Hindlimb muscle (tissue), 1 donor: ENCODE measurements at regions not wholly inside any gene's neighbourhood (a gene's known extent, or its start where the extent isn't known, plus 50 kb on each side); places are given as distances from the start of the nearest gene placed in this dataset.

ENCODE experiments used
- DNase-seq: peaks from one replicate; pipeline ENCODE4 v3.0.0-alpha.2; 2013

GRCh38 chr10:126787201-126787600 lies 116.7 kb upstream of the C10orf90 start:
- no peak for DNase-seq

- no peak for DNase-seq
Measured at GRCh38 chr10:126795318-126795717, 109.9 kb upstream of the DOCK1 start.

GRCh38 chr10:126798649-126799048 lies 106.6 kb upstream of the DOCK1 start:
- no peak for DNase-seq

GRCh38 chr10:126803394-126803793 lies 101.8 kb upstream of the DOCK1 start:
- no peak for DNase-seq

- DNase-seq: no peak
Measured at GRCh38 chr10:126804396-126804795, 100.8 kb upstream of the DOCK1 start.

- peak; percentile 5 for DNase-seq
Measured at GRCh38 chr10:126806498-126806897, 98.7 kb upstream of the DOCK1 start.

- no peak for DNase-seq
Measured at GRCh38 chr10:126806991-126807702, 98.1 kb upstream of the DOCK1 start.

GRCh38 chr10:126808103-126808502 lies 97.1 kb upstream of the DOCK1 start:
- no peak for DNase-seq

- no peak for DNase-seq
Measured at GRCh38 chr10:126813432-126813831, 91.8 kb upstream of the DOCK1 start.

GRCh38 chr10:126833542-126833941 lies 71.7 kb upstream of the DOCK1 start:
- no peak for DNase-seq

- DNase-seq: no peak
Measured at GRCh38 chr10:126836009-126836408, 69.2 kb upstream of the DOCK1 start.

- DNase-seq: no peak
Measured at GRCh38 chr10:126838316-126838715, 66.9 kb upstream of the DOCK1 start.

GRCh38 chr10:126839094-126839761 lies 66.0 kb upstream of the DOCK1 start:
- DNase-seq: no peak

- DNase-seq: no peak
Measured at GRCh38 chr10:126840576-126841135, 64.6 kb upstream of the DOCK1 start.

- DNase-seq: no peak
Measured at GRCh38 chr10:126841341-126841895, 63.8 kb upstream of the DOCK1 start.

GRCh38 chr10:126842356-126842755 lies 62.9 kb upstream of the DOCK1 start:
- DNase-seq: no peak

GRCh38 chr10:126842836-126843235 lies 62.4 kb upstream of the DOCK1 start:
- no peak for DNase-seq

GRCh38 chr10:126843299-126843934 lies 61.8 kb upstream of the DOCK1 start:
- no peak for DNase-seq

- no peak for DNase-seq
Measured at GRCh38 chr10:126844406-126844805, 60.8 kb upstream of the DOCK1 start.

- DNase-seq: no peak
Measured at GRCh38 chr10:126846469-126846868, 58.8 kb upstream of the DOCK1 start.

- DNase-seq: no peak
Measured at GRCh38 chr10:126846959-126847358, 58.3 kb upstream of the DOCK1 start.

GRCh38 chr10:126847666-126848065 lies 57.6 kb upstream of the DOCK1 start:
- no peak for DNase-seq

- no peak for DNase-seq
Measured at GRCh38 chr10:126849646-126850045, 55.6 kb upstream of the DOCK1 start.
